Retinal pigment epithelial cell (primary cell): ENCODE measurements at regions not wholly inside any gene's neighbourhood (a gene's known extent, or its start where the extent isn't known, plus 50 kb on each side); places are given as distances from the start of the nearest gene placed in this dataset.

Source experiments
- DNase-seq: peaks from one replicate; pipeline ENCODE4 v3.0.0-alpha.2; 2010; ENCODE audit warnings: low read depth
- H3K4me3 ChIP-seq: 2 replicates; pipeline ENCODE4 v1.5.1; 2011; ENCODE audit warnings: mild to moderate bottlenecking, low read length, control low read depth, moderate library complexity
- TF ChIP-seq, protein P1 (sequence below): conservative IDR thresholded peaks from 2 replicates; pipeline ENCODE4 v1.5.1; 2011; ENCODE audit warnings: low read depth, low read length, control low read depth, inconsistent platforms

DNA sequence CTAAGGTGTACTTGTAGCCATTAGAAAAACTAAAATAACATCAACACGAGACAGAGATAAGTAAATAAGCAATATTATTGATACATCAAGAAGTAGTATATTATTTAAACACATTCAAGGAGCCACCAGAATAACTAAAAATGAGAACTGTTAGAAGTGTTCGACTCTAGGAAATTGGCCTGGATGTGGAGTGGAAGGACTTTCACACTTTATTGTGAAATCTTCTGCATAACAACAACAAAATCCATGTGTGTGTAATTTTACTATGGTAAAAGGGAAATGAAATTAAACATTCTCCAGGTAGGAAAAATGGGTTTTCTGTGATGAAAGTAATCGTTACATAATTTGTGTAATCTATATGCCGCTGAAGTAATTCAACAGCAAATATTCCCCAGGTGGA, 96.3 kb upstream of the RNF152 start:
- no peak overlapping the region for H3K4me3 ChIP-seq
- DNase-seq: no peak
- TF ChIP-seq, protein P1, sequence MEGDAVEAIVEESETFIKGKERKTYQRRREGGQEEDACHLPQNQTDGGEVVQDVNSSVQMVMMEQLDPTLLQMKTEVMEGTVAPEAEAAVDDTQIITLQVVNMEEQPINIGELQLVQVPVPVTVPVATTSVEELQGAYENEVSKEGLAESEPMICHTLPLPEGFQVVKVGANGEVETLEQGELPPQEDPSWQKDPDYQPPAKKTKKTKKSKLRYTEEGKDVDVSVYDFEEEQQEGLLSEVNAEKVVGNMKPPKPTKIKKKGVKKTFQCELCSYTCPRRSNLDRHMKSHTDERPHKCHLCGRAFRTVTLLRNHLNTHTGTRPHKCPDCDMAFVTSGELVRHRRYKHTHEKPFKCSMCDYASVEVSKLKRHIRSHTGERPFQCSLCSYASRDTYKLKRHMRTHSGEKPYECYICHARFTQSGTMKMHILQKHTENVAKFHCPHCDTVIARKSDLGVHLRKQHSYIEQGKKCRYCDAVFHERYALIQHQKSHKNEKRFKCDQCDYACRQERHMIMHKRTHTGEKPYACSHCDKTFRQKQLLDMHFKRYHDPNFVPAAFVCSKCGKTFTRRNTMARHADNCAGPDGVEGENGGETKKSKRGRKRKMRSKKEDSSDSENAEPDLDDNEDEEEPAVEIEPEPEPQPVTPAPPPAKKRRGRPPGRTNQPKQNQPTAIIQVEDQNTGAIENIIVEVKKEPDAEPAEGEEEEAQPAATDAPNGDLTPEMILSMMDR: no peak

DNA sequence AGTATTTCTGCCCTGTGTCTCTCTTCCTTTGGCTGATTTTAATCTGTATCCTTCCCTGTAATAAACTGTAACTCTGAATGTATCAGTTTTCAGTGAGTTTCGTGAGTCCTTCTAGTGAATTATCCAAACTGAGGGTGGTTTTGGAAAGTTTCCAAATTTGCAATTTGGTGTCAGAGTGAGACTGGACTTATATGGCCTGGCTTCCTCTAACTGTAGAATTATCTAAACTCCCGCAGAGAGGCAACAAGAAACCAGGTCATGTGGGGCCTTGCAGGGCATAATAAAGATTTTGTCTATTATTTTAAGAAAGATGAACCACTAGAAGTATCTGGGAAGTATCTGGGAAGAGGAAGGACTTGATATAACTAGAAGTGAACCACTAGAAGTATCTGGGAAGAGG, 95.3 kb upstream of the RNF152 start:
- H3K4me3 ChIP-seq: no peak overlapping the region
- DNase-seq: no peak
- TF ChIP-seq, protein P1: no peak

GRCh38 chr18:61985681-61986080, 92.9 kb upstream of the RNF152 start:
- no peak overlapping the region for H3K4me3 ChIP-seq
- TF ChIP-seq, protein P1: no peak
- no peak for DNase-seq

DNA sequence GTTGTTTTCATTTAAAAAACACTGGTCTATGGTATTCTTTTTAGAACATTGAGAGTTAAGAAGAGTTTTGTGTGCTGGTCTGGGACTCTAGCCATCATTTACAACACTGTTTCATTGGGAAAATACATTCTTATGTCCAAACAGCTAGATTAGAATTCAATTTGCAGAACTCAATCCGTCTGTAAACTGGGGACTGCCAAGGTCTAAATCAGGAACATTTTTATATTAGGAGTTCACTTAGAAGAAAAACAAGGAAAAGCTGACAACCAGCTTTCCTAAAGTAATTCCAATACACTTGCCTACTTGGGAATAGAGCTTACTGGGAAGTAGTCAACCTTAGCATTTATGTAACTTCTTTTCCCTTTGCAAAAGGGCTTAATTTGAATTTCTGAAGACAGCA, 91.5 kb upstream of the RNF152 start:
- TF ChIP-seq, protein P1: no peak
- DNase-seq: no peak
- H3K4me3 ChIP-seq: no peak overlapping the region

DNA sequence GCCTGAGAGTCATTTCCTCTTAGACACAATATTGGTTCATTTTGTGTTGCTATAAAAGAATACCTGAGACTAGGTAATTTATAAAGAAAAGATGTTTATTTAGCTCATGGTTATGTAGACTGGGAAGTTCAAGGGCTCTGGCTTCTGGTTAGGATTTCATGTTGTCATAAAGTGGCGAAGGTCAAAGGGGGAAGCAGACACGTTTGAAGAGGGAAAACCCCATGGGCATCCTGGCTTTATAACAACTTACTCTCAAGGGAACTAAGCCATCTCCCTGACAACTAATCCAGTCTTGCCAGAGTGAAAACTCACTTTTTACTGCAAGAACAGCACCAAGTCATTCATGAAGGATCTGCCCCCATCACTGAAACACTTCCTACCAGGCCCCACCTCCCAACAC, 89.7 kb upstream of the RNF152 start:
- H3K4me3 ChIP-seq: no peak overlapping the region
- DNase-seq: no peak
- TF ChIP-seq, protein P1: no peak

GRCh38 chr18:61980355-61980754, 87.5 kb upstream of the RNF152 start:
- TF ChIP-seq, protein P1: no peak
- DNase-seq: no peak
- no peak overlapping the region for H3K4me3 ChIP-seq

DNA sequence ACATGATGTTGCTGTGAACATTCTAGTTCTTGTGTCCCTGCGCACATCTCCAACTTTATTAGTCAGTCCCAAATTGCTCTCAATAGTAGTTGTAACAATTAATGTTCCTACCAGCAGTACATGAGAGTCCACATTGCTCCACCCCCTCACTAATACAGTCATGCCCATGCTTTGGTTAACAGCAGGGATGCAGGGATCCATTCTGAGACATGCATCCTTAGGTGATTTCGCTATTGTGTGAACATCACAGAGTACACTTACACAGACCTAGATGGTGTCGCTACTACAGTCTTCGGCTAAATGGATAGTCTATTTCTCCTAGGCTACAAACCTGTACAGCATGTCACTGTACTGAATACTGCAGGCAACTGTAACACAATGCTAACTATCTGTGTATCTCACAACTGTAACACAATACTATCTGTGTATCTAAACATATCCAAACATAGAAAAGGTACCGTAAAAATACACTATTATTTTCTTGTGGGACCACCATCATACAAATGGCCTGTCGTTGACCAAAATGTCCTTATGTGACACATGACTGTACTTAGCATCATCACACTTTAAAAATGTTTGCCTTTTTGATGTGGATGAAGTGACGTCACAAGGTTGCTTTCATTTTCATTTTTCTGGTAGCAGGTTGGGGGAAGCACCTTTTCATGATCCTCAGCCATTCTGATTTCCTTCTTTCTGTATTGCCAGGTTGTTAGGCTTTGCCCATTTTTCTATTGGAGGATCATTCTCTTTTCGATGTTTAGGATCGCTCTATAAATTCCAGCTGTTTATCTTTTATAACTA, 82.9 kb upstream of the RNF152 start:
- no peak overlapping the region for H3K4me3 ChIP-seq
- DNase-seq: no peak

More for the DNA sequence above, 82.9 kb upstream of the RNF152 start:
- TF ChIP-seq, protein P1: no peak
